ENCODE measurements at regions not wholly inside any gene's neighbourhood (a gene's known extent, or its start where the extent isn't known, plus 50 kb on each side); places are given as distances from the start of the nearest gene placed in this dataset.

DNA sequence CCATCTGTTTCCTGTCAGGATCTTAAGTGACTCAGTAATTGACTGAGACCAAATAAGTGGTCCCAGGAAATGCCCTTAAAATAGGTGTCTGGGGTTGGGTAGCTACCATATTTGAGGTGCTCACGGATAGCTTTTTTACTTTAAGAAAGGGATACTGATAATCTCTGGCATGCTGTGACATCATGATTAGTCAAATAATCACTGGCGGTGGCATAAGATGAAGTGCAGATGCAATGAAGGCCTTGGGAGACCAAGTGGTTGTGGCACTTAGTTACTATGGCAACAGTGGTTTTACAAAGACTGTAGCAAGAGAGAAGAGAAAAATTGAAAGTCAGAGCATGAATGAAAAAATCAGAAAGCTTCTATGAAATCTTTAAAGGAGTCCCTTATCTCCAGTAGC is 114.5 kb upstream of the SLIT2 start:
- TF ChIP-seq CTCF (IDR thresholded peaks at IDR 0.05; ENCODE audit: insufficient read depth, low read length, poor library complexity, severe bottlenecking) (no peak), EZH2phosphoT487 (conservative IDR thresholded peaks at IDR 0.05; ENCODE audit: low read length) (no peak)

Measured in SU-DHL-6 (cell line).